ENCODE measurements at regions not wholly inside any gene's neighbourhood (a gene's known extent, or its start where the extent isn't known, plus 50 kb on each side); places are given as distances from the start of the nearest gene placed in this dataset.

DNA sequence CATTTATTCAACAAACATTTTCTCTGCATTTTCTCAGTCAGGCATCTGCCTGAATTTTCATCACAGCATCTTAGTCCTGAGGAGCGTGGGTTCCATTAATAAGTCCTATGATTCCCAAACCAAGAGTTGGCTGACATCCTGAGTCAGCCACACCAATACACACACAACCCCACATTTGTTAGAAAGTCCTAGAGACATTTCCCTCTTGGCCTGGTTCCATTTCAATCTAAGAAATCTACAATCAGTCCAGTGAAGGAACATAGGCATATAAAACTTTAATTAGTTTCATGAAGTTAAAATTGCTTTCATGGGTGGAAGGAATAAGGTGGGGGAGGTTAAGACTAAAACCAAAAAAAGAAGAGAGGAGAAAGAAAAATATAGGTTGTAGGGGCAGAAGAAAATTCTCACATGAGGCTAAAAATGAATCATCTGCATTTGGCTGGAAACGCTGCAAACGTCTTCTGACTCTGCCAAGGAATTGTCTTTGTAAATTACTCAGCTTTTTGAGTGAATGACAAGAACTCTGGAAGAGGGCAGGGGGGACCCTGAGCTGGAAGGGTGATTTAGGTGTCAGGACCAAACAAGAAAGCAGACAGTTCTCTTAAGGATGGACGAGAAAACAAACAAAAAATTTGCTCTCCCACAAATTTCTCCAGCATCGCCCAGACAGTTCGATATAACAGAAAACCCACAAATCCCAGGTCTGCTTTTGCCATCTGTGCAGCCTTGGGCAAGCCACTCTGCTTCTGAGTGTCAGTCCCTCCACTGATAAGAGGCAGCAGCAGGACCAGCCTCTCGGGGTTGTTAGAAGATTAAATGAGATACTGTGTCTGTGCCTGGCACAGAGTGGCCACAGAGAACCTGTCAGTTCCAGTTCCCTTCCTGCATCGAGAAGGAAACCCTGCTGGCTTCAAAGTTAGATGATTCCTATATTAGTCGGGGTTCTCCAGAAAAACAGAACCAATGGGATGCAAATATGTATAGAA, 289.7 kb downstream of the CDK5RAP2 start:
- no peak for FAIRE-seq

DNA sequence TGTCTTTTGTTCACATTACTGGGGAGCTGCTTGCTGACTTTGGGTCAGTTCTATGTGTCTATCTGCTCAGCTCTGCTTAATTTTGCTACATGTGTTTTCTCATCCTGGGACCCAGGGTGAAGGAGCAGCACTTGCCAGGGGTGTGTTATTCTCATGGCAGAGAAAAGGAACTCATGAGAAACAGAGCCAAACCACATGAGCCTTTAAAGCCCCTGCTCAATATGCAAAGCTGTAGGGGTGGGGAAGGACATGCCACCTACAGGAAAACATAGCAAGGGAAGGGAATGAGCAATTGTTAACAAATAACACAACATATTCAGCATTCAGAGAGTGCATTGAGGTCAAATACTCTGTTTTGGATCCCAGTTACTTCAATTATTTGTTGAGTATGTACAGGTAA, 290.9 kb downstream of the CDK5RAP2 start:
- FAIRE-seq: no peak

DNA sequence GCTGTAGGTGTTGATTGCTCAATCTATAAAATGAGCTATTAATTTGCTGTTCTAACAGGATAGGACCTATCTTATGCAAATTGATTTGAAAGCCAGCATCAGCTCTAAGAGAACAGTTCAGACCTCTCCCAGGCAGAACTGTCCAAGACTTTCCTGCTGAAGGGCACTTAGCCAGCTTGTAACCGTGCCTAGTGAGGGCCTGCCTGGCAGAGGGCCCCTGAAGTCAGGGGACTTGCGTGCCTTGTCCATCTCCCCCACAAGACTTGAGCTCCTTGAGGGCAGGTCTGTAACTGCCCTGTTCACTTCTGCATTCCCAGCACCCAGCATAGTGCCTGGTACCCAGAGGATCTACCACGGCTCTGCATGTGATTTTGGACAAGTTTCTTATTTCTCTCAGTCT, 293.4 kb downstream of the CDK5RAP2 start:
- FAIRE-seq: no peak

DNA sequence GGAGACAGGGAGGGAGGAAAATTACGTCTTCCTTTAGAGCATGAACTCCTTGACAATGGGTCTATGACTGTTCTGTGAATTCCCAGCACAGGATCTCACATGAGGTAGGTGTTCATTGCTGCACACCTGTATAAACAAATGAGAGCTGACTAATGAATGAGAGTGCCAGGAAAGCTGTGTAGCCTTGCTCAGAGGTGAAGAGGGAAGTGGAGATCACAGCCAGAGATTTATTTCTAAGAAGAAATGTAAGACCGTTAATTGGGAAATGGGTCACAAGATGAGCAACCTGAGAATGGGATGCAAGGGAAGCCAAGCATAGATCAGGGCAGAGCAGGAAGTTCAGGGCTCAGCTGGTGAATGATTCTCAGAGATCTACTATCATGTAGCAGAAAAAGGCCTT, 295.1 kb downstream of the CDK5RAP2 start:
- FAIRE-seq: no peak

DNA sequence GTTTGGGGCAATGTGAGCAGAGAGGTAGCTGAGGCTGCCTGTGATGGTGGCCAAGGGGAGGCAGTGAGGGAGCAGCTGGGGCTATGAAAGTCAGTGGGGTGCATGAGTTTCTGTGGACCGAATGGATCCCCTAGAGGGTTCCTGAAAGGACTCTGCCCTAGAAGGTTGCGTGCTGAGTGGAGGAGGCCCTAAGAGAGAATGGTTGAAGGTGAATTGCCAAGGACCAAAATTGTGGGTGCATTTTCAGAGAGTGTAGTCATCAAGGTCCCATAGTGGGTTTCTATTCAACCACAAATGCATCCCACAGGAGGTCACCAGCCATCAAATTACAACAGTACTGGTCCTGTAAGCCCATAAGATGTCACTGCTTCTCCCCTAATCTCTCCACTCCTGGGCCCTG, 298.3 kb downstream of the CDK5RAP2 start:
- FAIRE-seq: no peak

DNA sequence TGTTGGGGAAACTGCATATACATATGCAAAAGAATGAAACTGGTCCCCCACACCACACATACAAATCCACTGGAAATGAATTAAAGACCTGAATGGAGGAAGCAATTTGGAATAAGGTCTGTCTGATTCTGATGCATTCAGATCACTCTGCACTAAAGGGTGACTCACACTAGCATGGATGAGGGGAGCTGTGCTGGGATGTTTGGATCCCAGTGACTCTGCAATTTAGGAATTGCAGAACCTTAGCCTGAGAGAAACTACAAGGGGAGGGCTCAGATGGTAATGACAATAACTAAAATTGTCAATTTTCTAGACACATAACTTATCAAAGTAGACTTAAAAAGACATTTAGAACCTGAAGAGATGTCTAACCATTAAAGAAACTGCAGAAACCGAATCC, 312.0 kb downstream of the CDK5RAP2 start:
- FAIRE-seq: no peak

DNA sequence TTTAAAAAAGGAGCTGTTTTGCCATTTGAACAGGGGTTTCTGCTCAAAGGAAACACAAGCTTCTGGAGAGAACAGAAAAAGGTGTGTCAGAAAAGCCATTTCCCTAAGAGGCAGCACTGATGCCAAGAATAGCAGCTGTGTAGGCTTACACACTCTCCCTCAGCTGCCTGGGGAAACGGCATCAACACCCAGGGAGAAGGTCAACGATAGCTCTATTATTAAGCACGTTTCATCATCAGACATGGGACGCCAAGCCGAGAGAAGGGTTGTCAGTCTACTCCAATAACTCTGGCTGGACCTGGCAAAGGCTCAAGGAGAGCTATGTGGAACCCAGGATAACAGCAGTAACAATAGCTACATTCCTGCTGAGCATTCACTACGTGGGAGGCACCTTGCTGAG, 314.2 kb downstream of the CDK5RAP2 start:
- FAIRE-seq: no peak

DNA sequence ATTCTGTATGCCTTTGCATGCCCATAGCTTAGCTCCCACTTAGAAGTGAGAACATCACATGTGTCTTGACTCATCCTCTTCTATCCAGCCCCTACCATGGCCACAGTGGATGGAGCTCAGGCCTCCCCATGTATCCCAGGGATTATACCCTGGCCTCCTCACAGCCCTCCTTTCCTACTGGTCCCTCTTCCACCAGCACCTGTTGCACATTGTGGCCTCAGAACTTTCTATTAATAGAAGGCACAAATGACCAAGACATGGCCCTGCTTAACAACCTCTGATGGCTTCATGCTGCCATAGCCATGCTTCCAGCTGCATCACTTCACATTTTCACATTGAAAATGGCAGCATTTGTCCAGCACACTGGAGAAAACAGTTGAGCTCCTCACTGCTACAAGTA, 315.4 kb downstream of the CDK5RAP2 start:
- FAIRE-seq: no peak

DNA sequence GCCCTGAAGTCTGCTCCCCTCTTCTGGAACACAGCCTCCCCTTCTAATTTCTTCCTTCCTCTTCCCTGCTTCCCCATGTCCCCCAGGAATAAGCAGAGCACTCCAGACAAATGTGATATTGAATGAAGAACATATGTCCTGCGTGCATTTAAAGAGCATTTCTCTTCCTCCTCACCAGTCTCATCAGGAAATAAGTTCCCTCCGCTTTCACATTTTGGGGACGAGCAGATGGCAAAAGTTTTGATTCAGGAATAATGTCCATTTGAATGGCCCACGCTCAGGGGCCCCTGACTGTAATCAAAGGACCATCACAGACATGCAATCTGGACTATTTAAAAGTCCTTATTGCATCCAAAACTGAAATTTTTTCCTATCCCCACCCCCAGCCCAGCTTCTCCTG, 316.1 kb downstream of the CDK5RAP2 start:
- no peak for FAIRE-seq

DNA sequence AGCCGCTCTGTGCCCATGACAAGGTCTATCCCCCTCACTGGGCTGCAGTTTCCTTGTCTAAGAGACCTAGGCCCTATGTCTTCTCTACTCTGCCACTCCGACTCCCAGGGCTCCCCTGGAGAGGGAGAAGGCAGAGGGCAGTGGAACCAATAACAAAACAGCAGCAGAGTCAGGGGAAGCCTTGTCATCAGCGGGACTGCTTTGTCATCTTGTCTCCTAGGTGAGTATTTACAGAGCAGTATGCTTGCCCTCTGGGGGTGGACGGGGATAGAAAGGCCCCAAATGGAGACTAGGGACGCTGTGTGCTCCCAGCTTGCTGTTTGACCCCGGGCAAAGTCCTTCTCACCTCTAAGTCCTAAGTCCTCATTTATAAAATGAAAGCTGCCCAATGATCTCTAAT, 318.5 kb downstream of the CDK5RAP2 start:
- no peak for FAIRE-seq

DNA sequence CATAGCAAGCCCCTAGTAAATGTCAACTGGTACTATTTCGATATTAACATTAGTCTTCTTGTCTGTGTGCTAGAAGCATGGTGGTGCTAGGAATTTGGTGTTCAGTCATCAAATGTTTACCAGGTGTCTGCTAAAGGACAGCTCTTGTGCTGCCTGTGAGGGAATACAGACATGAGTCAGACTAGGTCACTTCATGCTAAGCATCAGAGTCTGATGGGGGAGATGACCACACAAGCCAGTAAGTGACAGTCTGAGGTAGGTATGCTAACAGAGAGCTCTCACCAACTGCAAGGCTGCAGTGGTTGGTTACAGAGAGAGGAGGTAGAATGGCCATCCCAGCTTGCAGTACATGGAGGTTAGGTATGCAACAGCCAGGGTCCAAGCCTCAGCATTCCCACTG, 320.9 kb downstream of the CDK5RAP2 start:
- no peak for FAIRE-seq

DNA sequence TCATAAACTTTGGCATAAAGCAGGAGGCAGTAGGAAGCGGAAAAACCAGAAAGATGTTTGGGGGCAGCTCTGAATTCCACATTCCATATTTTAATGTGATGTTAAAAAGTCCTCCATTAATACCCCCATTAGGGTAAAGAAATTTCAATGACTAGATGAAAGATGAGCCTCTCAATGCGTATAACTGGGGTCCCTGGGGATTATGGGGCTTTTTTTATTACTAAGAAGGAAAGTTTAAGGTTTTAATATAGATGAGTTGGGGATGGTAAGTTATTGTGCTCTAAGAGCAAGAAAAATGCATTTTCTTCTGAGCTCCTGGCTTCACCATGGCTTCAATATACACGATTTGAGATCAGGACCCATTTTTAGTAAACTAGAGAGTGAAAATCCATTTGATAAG, 321.9 kb downstream of the CDK5RAP2 start:
- no peak for FAIRE-seq

DNA sequence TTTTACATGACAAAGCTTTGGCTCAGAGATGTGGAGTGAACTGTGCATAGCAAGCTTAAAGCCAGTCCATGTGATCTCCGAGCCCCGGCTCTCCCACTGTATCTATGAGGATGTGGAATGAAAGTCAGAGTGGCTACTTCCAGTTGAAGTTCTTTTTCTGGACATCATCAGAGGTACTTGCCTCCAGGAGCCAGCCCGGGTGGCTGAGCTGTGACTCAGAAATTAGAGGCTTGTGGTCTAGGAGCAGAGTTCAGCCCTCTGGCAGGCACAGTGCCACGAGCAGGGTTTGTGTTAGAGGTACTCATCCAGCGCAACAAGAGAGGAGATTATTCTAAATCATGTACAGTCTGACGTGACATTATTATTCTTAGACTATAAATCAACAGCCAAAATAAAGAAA, 322.5 kb downstream of the CDK5RAP2 start:
- FAIRE-seq: no peak

DNA sequence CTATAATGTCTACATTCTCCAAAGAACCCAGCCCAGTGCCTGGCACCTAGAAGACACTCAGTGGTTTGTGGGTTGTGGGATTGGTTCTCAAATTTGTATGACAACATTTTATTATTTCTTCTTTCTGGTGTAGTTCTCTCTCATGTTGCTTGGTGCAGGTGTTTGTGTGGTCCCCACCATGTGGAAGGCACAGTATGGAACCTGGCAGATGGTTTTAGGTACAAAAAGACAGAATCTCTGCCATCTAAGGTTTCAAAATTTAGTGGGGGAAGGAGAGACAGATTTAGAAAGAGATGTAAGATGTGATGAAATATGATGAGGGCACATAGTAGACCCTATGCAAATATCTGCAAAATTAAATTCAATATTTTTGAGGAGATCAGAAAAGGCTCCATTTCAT, 323.8 kb downstream of the CDK5RAP2 start:
- FAIRE-seq: no peak

DNA sequence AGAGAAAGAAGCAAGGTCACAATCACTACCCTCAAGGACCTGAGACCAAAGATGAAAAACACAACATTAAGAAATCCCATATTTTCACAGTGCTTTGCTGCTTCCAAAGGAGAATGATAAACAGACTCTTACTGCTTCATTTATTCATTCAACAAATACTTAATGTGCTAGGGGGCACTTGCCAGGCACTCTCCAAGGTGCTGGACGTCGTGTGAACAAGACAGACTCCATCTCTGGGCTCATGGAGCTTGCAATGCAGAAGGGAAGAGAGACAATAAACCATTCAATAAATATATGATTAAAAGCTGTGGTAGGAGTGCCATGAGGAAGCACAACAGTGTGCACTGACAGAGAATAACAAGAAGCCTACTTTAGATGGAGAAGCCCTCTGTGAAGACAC, 327.7 kb downstream of the CDK5RAP2 start:
- no peak for FAIRE-seq

DNA sequence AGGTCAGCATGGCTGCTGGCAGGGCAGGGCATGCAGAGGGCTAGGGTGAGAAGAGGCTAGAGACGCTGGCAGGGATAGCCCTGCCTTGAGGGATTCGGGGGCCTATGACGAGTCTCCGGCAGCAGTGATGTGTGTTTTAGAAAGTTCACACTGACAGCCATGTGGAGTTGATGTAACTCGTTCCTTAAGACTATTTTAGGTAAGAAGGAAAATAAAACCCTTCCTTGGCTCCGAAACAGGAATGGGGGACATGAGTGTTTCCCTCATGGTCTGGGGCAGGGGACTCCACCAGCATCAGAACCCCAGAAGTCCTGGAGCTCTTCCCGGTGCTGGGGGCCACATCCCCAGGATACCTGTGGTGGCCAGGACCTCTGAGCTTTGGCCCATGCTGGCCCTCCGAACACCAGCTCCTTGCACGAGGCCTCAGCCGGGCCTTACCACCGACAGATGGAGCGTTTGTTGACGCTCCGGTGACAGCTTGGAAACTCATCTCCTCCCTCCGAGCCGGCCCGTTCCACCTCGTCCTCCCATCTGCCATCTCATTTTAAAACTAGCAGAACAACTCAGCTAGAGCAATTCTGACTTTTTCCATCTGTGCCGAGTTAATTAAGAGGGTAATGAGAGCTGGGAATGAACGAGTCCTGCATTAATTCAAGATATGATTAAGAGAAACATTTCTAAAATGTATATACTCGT, 337.7 kb downstream of the CDK5RAP2 start:
- FAIRE-seq: no peak

DNA sequence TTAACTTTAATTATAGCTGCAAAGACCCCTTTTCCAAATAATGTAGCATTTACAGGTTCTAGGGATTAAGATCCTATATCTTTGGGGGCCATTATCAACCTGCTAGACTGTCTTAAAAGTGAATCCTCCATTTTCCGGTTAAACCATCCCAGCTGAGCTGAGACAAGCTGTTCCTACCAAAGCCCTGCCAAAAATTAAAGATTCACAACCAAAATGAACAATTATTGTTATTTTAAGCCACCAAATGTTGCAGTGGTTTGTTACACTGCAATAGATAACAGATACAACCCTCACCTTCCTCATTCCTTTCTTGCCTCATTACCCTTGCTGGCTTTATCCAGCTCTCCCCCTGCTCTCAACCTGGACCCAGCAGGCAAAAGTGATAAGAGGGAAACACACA, 343.4 kb downstream of the CDK5RAP2 start:
- FAIRE-seq: no peak

DNA sequence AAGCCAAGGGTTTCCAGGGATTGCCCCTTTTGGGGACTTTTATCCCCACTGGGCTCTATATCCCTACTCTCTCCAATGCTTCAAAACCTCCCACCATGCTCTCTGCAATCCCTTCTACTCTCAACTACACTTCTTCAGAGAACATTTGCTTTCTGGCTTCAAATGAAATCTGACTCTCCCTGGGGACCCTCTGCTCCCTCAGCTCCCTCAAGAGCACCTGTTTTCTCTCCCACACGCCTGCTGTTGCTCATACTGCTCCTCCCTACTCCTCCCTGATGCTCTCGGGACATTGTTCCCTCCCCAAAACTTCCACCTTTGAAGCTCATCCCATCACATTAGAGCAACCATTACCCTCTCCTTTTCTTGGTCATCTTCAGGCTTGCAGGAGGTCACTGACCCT, 344.9 kb downstream of the CDK5RAP2 start:
- no peak for FAIRE-seq

DNA sequence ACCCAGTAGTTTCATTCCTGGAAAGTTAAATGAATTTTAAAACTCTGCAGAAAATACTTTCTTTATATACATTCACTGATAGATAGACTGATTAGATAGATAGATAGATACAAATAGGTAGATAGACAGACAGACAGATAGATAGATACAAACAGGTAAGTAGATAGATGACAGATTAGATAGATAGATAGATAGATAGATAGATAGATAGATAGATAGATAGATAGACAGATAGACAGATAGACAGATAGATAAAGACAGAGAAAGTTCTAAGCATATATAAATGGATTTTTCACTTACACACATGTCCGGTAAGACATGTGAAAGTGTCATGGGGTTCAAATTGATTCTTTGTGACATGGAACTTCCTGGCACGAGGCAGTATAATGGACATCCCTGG, 349.7 kb downstream of the CDK5RAP2 start:
- FAIRE-seq: no peak

DNA sequence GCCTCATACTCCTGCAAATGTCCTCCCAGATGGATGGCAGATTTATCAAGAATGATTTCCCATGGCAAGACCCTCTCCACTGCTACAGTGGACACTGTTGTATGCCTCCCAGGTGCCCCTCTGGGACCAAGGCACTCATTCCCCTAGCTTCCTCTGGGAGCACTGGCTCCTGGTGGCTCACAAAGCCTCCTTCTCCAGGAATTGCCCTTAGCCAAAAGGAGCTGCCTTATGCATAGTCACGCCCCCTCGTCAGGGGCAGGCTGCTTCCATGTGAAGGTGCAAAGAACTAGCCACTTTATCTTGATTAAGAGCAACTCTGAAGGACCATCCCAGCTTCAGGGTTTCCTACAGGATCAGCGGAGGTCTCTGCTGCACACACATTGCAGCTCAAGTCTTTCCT, 358.1 kb downstream of the CDK5RAP2 start:
- no peak for FAIRE-seq

DNA sequence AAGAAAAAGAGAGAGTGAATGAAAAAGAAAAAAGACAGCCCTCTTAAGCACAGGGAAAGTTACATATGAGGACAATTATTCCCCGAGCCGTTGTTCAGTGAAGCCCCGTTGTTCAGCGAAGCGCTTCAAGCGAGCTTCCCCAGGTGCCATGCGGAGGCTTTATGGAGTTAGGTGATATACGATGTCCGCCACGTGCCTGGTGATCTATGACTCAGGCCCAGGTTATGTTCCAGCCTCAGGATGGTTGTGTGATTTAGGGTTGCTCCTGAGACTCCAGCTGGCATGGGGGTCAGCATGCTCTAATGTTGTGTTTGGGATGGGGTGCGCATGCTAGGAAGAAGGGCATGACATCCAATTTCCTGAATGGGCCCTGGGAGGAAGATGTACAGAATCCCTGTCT, 365.6 kb downstream of the CDK5RAP2 start:
- no peak for FAIRE-seq

DNA sequence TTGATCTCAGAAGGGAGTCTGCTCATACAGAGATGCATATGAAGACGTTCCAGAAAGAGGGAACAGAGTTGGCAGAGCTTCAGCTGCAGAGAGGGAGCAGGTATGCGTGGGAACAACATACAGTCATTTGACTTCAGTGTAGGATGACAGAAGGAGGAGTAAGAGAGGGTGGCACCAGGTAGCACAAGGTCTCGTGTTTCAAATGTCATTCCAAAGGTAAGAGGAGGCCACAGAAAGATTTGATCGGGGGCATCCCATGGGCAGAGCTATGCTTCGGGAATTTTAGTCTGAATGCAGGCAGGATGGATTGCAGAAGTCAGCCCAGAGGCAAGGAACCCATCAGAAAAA, 367.1 kb downstream of the CDK5RAP2 start:
- no peak for FAIRE-seq

DNA sequence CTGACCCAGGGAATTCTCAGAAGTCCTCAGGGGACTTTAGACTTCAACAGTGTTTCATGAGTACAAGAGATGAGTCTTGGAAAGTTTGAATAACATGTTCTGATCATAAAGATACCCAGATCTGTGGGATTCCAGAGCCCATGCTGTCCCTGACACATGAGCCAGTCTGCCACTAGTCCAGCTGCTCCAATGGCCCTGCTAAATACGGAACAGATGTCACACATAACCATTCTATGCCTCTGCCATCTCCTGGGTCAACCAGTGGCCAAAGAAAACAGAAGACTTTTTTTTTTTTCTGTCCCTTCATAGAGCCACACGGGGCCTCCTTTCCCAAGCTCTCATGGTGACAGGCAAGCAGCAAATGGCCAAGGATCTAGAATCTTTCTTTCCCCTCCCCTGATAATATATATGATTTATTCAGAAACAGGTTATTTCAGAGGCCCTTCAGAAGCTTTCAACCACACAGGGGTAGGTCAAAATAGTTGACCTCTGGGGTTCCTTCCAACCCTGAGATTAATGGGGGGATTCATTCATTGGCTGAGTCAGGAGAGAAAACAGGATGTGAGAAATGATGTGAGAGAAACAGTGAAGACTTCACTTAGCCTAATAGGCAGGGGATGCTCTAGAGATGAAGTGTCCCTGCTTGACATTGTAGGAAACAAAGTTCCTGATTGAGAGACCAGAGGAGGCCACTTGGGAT, 367.7 kb downstream of the CDK5RAP2 start:
- no peak for FAIRE-seq

DNA sequence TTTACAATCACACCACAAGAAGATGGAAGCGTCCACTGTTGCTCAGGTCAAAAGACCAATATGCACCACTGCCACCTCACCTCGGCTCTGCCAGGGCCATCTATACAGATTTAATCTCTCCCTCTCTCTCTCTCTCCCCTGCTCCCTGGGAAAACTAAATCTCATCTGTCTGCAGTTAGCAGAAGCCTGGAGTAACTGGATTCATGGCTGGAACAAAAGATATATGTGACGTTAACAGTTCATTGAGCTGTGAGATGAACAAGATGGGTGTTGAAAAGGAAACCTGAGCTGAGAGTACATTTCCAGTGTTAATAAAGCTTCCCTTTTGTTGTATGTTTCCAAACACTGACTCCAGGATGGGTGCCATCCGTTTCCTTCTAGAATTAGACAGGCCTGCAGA, 369.7 kb downstream of the CDK5RAP2 start:
- no peak for FAIRE-seq

Data from A204.1 (cell line).